LNCAP (cell line): ENCODE measurements at regions not wholly inside any gene's neighbourhood (a gene's known extent, or its start where the extent isn't known, plus 50 kb on each side); places are given as distances from the start of the nearest gene placed in this dataset.

Experiments
- CTCF ChIP-seq: fragments of 450-650 bp; IDR thresholded peaks from 2 replicates; pipeline ENCODE4 v1.5.1; 2017; ENCODE audit warnings: mild to moderate bottlenecking

GRCh38 chr1:169022648-169023047 is 83.8 kb upstream of the ATP1B1 start:
- TF ChIP-seq CTCF: no peak

DNA sequence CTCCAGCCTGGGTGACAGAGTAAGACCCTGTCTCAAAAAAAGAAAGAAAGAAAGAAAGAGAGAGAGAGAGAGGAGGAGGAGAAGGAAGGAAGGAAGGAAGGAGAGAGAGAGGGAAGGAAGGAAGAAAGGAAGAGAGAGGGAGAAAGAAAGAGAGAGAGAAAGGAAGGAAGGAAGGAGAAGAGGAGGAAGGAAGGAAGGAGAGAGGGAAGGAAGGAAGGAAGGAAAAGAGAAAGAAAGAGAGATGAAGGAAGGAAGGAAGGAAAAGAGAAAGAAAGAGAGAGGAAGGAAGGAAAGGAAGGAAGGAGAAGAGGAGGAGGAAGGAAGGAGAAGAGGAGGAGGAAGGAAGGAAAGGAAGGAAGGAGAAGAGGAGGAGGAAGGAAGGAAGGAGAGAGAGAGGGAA is 82.2 kb upstream of the ATP1B1 start:
- no peak for TF ChIP-seq CTCF

GRCh38 chr1:169024800-169025271 is 81.7 kb upstream of the ATP1B1 start:
- TF ChIP-seq CTCF: no peak

GRCh38 chr1:169025412-169025811 is 81.1 kb upstream of the ATP1B1 start:
- TF ChIP-seq CTCF: no peak

- no peak for TF ChIP-seq CTCF
Observed at GRCh38 chr1:169027607-169028320, 78.7 kb upstream of the ATP1B1 start.

GRCh38 chr1:169031566-169032224 is 74.8 kb upstream of the ATP1B1 start:
- TF ChIP-seq CTCF: no peak

DNA sequence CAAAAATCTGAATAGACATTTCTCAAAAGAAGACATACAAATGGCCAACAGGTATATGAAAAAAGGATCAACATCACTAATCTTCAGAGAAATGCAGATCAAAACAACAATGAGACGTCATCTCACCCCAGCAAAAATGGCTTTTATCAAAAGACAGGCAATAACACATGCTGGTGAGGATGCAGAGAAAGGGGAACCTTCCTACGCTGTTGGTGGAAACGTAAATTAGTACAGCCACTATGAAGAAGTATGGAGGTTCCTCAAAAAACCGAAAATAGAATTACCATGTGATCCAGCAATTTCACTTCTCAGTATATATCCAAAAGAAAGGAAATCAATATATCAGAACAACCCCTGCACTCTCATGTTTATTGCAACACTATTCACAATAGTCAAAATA is 65.1 kb upstream of the ATP1B1 start:
- no peak for TF ChIP-seq CTCF
